Loucy (cell line): ENCODE measurements at regions not wholly inside any gene's neighbourhood (a gene's known extent, or its start where the extent isn't known, plus 50 kb on each side); places are given as distances from the start of the nearest gene placed in this dataset.
A peak's percentile ranks its signal among the peaks of the same experiment; 100 is the strongest.

Experiments
- H2AFZ ChIP-seq: fragments of 200-600 bp; sonication (generic); 2 replicates; pipeline ENCODE4 v1.6.0; 2016; ENCODE audit warnings: antibody characterized with exemption, mild to moderate bottlenecking, low read length, moderate library complexity
- H3F3A ChIP-seq: fragments of 200-600 bp; 2 replicates; pipeline ENCODE4 v1.6.0; 2016; ENCODE audit warnings: antibody characterized with exemption, low read depth, mild to moderate bottlenecking
- H3K27me3 ChIP-seq: fragments of 200-600 bp; sonication (generic); 2 replicates; pipeline ENCODE4 v1.6.1; 2014; ENCODE audit warnings: low read length, mild to moderate bottlenecking; ENCODE audit not compliant: insufficient read depth, poor library complexity, severe bottlenecking
- H3K36me3 ChIP-seq: fragments of 200-600 bp; sonication (generic); 2 replicates; pipeline ENCODE4 v1.6.1; 2016; ENCODE audit warnings: low read length; ENCODE audit not compliant: insufficient read depth
- H3K4me1 ChIP-seq: fragments of 200-600 bp; sonication (generic); 2 replicates; pipeline ENCODE4 v1.5.1; 2014; ENCODE audit warnings: low read length, mild to moderate bottlenecking; ENCODE audit not compliant: insufficient read depth, poor library complexity, severe bottlenecking
- H3K4me2 ChIP-seq: fragments of 200-600 bp; sonication (generic); 2 replicates; pipeline ENCODE4 v1.6.0; 2014; ENCODE audit warnings: antibody characterized with exemption, low read length, low read depth, mild to moderate bottlenecking; ENCODE audit not compliant: poor library complexity, severe bottlenecking
- H3K4me3 ChIP-seq: fragments of 200-600 bp; sonication (generic); 2 replicates; pipeline ENCODE4 v1.5.1; 2014; ENCODE audit warnings: low read length, mild to moderate bottlenecking, mixed read lengths; ENCODE audit not compliant: poor library complexity, severe bottlenecking
- H3K79me2 ChIP-seq: fragments of 200-600 bp; sonication (generic); 2 replicates; pipeline ENCODE4 v1.6.1; 2014; ENCODE audit warnings: low read length; ENCODE audit not compliant: insufficient read depth
- H3K9ac ChIP-seq: fragments of 200-600 bp; sonication (generic); 2 replicates; pipeline ENCODE4 v1.6.0; 2014; ENCODE audit warnings: mild to moderate bottlenecking, low read depth, low read length, moderate library complexity; ENCODE audit not compliant: poor library complexity, severe bottlenecking
- H3K9me2 ChIP-seq: fragments of 200-600 bp; sonication (generic); replicated peaks from 2 replicates; pipeline ENCODE4 v1.6.1; 2016; ENCODE audit warnings: low read depth, low read length, mixed read lengths
- H3K9me3 ChIP-seq: fragments of 200-600 bp; sonication (generic); 2 replicates; pipeline ENCODE4 v1.6.1; 2014; ENCODE audit warnings: mild to moderate bottlenecking, antibody characterized with exemption, low read length, low read depth; ENCODE audit not compliant: insufficient read depth
- H4K20me1 ChIP-seq: fragments of 200-600 bp; sonication (generic); 2 replicates; pipeline ENCODE4 v1.6.0; 2014; ENCODE audit warnings: antibody characterized with exemption, low read length, mild to moderate bottlenecking; ENCODE audit not compliant: insufficient read depth, poor library complexity, severe bottlenecking
- CTCF ChIP-seq: fragments of 200-600 bp; sonication (generic); conservative IDR thresholded peaks from 2 replicates; pipeline ENCODE4 v1.5.1; 2014; ENCODE audit warnings: mild to moderate bottlenecking, antibody characterized with exemption, low read length
- EZH2phosphoT487 ChIP-seq: fragments of 200-600 bp; IDR thresholded peaks from 2 replicates; pipeline ENCODE4 v1.6.1; 2018; ENCODE audit warnings: antibody characterized with exemption, mild to moderate bottlenecking, moderate library complexity, borderline replicate concordance

- no peaks in the 10 kb centered on the region for H3F3A ChIP-seq
- no peaks in the 10 kb centered on the region for H3K27me3 ChIP-seq
- no peaks in the 10 kb centered on the region for H3K79me2 ChIP-seq
- no peak overlapping the region for H3K4me2 ChIP-seq
- no peak overlapping the region for H2AFZ ChIP-seq
- no peaks in the 10 kb centered on the region for H3K9me3 ChIP-seq
- no peaks in the 10 kb centered on the region for H3K36me3 ChIP-seq
- TF ChIP-seq EZH2phosphoT487 (no peak), CTCF (peak; percentile 36)
- no peak overlapping the region for H3K9ac ChIP-seq
- no peaks in the 10 kb centered on the region for H4K20me1 ChIP-seq
- H3K4me1 ChIP-seq = no peaks in the 10 kb centered on the region
- H3K4me3 ChIP-seq = no peak overlapping the region
- H3K9me2 ChIP-seq = no peaks in the 10 kb centered on the region
Observed at GRCh38 chr3:66638717-66639116, 137.9 kb upstream of the LRIG1 start.

- no peaks in the 10 kb centered on the region for H3K36me3 ChIP-seq
- H3K4me2 ChIP-seq = no peak overlapping the region
- H3F3A ChIP-seq = no peaks in the 10 kb centered on the region
- no peaks in the 10 kb centered on the region for H3K9me3 ChIP-seq
- TF ChIP-seq EZH2phosphoT487 = no peak
- no peak for TF ChIP-seq CTCF
- no peaks in the 10 kb centered on the region for H3K9me2 ChIP-seq
- no peaks in the 10 kb centered on the region for H3K79me2 ChIP-seq
- no peaks in the 10 kb centered on the region for H4K20me1 ChIP-seq
- H3K4me3 ChIP-seq = no peak overlapping the region
- H3K9ac ChIP-seq = no peak overlapping the region
- H3K27me3 ChIP-seq = no peaks in the 10 kb centered on the region
- no peaks in the 10 kb centered on the region for H3K4me1 ChIP-seq
- H2AFZ ChIP-seq = no peak overlapping the region
Observed at GRCh38 chr3:66639809-66640356, 139.1 kb upstream of the LRIG1 start.

- H3F3A ChIP-seq = no peaks in the 10 kb centered on the region
- no peaks in the 10 kb centered on the region for H3K9me2 ChIP-seq
- no peaks in the 10 kb centered on the region for H3K4me1 ChIP-seq
- TF ChIP-seq EZH2phosphoT487 (no peak), CTCF (no peak)
- no peak overlapping the region for H3K4me3 ChIP-seq
- no peaks in the 10 kb centered on the region for H3K27me3 ChIP-seq
- no peaks in the 10 kb centered on the region for H3K9me3 ChIP-seq
- H3K9ac ChIP-seq = no peak overlapping the region
- no peaks in the 10 kb centered on the region for H4K20me1 ChIP-seq
- no peak overlapping the region for H2AFZ ChIP-seq
- no peaks in the 10 kb centered on the region for H3K79me2 ChIP-seq
- no peak overlapping the region for H3K4me2 ChIP-seq
- H3K36me3 ChIP-seq = no peaks in the 10 kb centered on the region
Observed at GRCh38 chr3:66642019-66642418, 141.2 kb upstream of the LRIG1 start.
